Neuronal stem cell (in vitro differentiated cells): ENCODE measurements at regions not wholly inside any gene's neighbourhood (a gene's known extent, or its start where the extent isn't known, plus 50 kb on each side); places are given as distances from the start of the nearest gene placed in this dataset.
A peak's percentile ranks its signal among the peaks of the same experiment; 100 is the strongest.

Experiments used
- DNase-seq: peaks from one replicate; pipeline ENCODE4 v3.0.0-alpha.2; 2013; ENCODE audit warnings: low spot score
- H2AFZ ChIP-seq: one replicate; pipeline ENCODE4 v1.6.1; 2013; ENCODE audit warnings: mild to moderate bottlenecking, low read length, inconsistent platforms
- H2AK5ac ChIP-seq: 2 replicates; pipeline ENCODE4 v1.6.1; 2013; ENCODE audit warnings: low read depth, mild to moderate bottlenecking, inconsistent platforms, low read length, moderate library complexity, mixed read lengths
- H2BK120ac ChIP-seq: 2 replicates; pipeline ENCODE4 v1.6.1; 2013; ENCODE audit warnings: low read depth, mild to moderate bottlenecking, inconsistent platforms, low read length, moderate library complexity, mixed read lengths
- H2BK12ac ChIP-seq: one replicate; pipeline ENCODE4 v1.6.1; 2013; ENCODE audit warnings: low read length, inconsistent platforms
- H2BK15ac ChIP-seq: 2 replicates; pipeline ENCODE4 v1.6.1; 2013; ENCODE audit warnings: mild to moderate bottlenecking, low read length, inconsistent platforms, mixed read lengths
- H2BK5ac ChIP-seq: one replicate; pipeline ENCODE4 v1.6.1; 2013; ENCODE audit warnings: inconsistent platforms, mild to moderate bottlenecking, low read length, moderate library complexity
- H3K14ac ChIP-seq: one replicate; pipeline ENCODE4 v1.6.1; 2013; ENCODE audit warnings: low read length, inconsistent platforms
- H3K18ac ChIP-seq: 2 replicates; pipeline ENCODE4 v1.6.1; 2013; ENCODE audit warnings: low read length, inconsistent platforms
- H3K23ac ChIP-seq: 2 replicates; pipeline ENCODE4 v1.6.1; 2013; ENCODE audit warnings: low read depth, mild to moderate bottlenecking, mixed read lengths, low read length, inconsistent platforms; ENCODE audit not compliant: poor library complexity
- H3K27ac ChIP-seq: replicated peaks from 3 replicates; pipeline ENCODE4 v1.5.1; 2013; ENCODE audit warnings: low read length, inconsistent platforms
- H3K27me3 ChIP-seq, 3 experiments: 2 replicates each; pipeline ENCODE4 v1.6.1; 2013; ENCODE audit warnings: low read length in 3 of 3, mild to moderate bottlenecking in 2 of 3, inconsistent platforms in 1 of 3, low read depth in 1 of 3, mixed read lengths in 1 of 3, moderate library complexity in 1 of 3; ENCODE audit not compliant: control insufficient read depth in 3 of 3, insufficient read depth in 3 of 3
- H3K36me3 ChIP-seq, 2 donors: replicated peaks in 1 of 2; 2 replicates each; pipeline ENCODE4 v1.6.1; 2013; ENCODE audit warnings: low read length in 2 of 2; ENCODE audit not compliant: control insufficient read depth in 2 of 2, insufficient read depth in 2 of 2
- H3K4ac ChIP-seq: 2 replicates; pipeline ENCODE4 v1.6.1; 2013; ENCODE audit warnings: inconsistent platforms, mild to moderate bottlenecking, low read length, moderate library complexity
- H3K4me1 ChIP-seq, 2 donors: 1 replicate in 1 of 2; 2 replicates in 1 of 2; pipeline ENCODE4 v1.6.1; 2013; ENCODE audit warnings: low read length in 2 of 2, low read depth in 1 of 2; ENCODE audit not compliant: control insufficient read depth in 2 of 2, insufficient read depth in 1 of 2
- H3K4me2 ChIP-seq: one replicate; pipeline ENCODE4 v1.6.1; 2013; ENCODE audit warnings: mild to moderate bottlenecking, low read length, inconsistent platforms; ENCODE audit not compliant: insufficient read depth, poor library complexity, severe bottlenecking
- H3K4me3 ChIP-seq, 2 donors: 2 replicates each; pipeline ENCODE4 v1.5.1; 2013; ENCODE audit warnings: low read length in 2 of 2, mild to moderate bottlenecking in 2 of 2, inconsistent platforms in 1 of 2, moderate library complexity in 1 of 2
- H3K79me1 ChIP-seq: one replicate; pipeline ENCODE4 v1.6.1; 2013; ENCODE audit warnings: low read depth, mild to moderate bottlenecking, inconsistent platforms, low read length, moderate library complexity
- H3K9ac ChIP-seq: one replicate; pipeline ENCODE4 v1.6.1; 2013; ENCODE audit warnings: mild to moderate bottlenecking, low read depth, low read length, inconsistent platforms; ENCODE audit not compliant: poor library complexity
- H3K9me3 ChIP-seq, 2 donors: replicated peaks in 1 of 2; 2 replicates each; pipeline versions ENCODE3 to v1.6.1; 2013; ENCODE audit warnings: low read length in 2 of 2, mild to moderate bottlenecking in 2 of 2, inconsistent platforms in 1 of 2, low read depth in 1 of 2, mixed read lengths in 1 of 2, moderate library complexity in 1 of 2; ENCODE audit not compliant: control insufficient read depth in 2 of 2, insufficient read depth in 1 of 2
- H4K8ac ChIP-seq: one replicate; pipeline ENCODE4 v1.6.1; 2013; ENCODE audit warnings: low read depth, mild to moderate bottlenecking, inconsistent platforms, low read length, moderate library complexity
- H4K91ac ChIP-seq: one replicate; pipeline ENCODE4 v1.6.1; 2013; ENCODE audit warnings: low read length, low read depth, mild to moderate bottlenecking, inconsistent platforms; ENCODE audit not compliant: poor library complexity
- whole genome bisulfite sequencing, 2 donors: extraction: QIAGEN DNeasy Blood & Tissue Kit; methylation state at CpG; one replicate each; pipeline ENCODE4 v1.1.7; 2013; ENCODE audit warnings: missing lambda C conversion rate in 2 of 2, mixed read lengths in 1 of 2; ENCODE audit not compliant: insufficient read length in 2 of 2, insufficient replicate concordance in 1 of 2; ENCODE audit errors: extremely low coverage in 2 of 2; 5-methylcytosine and 5-hydroxymethylcytosine counted together

DNA sequence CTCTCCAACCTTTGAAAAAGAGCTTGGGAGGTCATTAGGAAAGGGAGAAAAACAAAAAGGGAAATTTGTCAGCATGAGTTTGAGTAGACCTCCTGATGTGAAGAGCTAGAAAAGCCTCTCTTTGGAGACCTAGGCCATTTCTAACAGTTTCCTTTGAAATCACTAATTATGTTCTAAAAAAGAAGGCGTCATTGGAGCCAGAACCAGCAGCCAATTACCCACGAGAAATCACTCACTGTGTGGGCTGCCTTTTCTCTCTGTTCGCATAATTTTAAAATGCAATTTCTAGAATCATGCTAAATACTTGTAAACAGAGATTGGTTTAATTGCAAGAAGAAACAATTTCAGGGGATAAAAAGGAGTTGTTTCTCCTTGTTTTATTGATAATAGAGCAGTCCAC is 246.3 kb upstream of the GATB start:
- Histone ChIP-seq H3K23ac (no peak overlapping the region), H3K18ac (no peak overlapping the region)
- WGBS, 2 donors: no CpG with 5 or more reads among the region's 3 CpGs

DNA sequence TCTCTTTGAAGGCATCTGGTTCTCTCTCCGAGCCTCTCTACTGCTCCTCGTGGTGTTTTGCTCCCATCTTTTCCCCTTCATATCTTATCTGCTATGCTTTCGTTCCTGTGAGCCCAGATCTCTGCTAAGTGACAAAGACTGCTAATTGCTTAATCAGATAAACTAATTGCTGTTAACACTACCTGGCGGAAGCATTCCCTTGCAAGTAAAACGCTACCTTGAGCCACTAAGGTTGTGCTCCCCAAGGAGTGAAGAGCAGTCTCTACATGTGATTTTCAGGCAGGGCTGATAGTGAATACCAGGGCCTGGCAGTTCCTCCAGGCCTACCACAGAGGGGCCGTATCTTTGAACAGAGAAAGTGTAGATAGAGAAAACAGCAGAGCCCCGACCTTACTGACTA is 244.0 kb upstream of the GATB start:
- H3K4me2 ChIP-seq: no peak overlapping the region
- no peak overlapping the region for H4K8ac ChIP-seq
- WGBS, 2 donors: no CpG with 5 or more reads among the region's 7 CpGs
- no peak overlapping the region for H2BK5ac ChIP-seq
- no peak for DNase-seq
- no peak overlapping the region for H2BK15ac ChIP-seq
- H2BK120ac ChIP-seq: no peak overlapping the region
- H3K36me3 ChIP-seq: no peaks in the 10 kb centered on the region
- no peak overlapping the region for H2AK5ac ChIP-seq
- no peaks in the 10 kb centered on the region for H3K9me3 ChIP-seq
- no peak overlapping the region for H3K14ac ChIP-seq
- H3K9ac ChIP-seq: no peak overlapping the region
- H3K4me3 ChIP-seq: no peak overlapping the region
- H3K27me3 ChIP-seq: no peaks in the 10 kb centered on the region
- no peak overlapping the region for H3K18ac ChIP-seq
- no peak overlapping the region for H2BK12ac ChIP-seq
- H3K4me1 ChIP-seq: peaks cover 0 to 15% of the 10 kb centered on the region in 2 donors
- no peak overlapping the region for H3K27ac ChIP-seq
- no peak overlapping the region for H3K4ac ChIP-seq
- no peaks in the 10 kb centered on the region for H3K79me1 ChIP-seq
- H3K23ac ChIP-seq: no peak overlapping the region
- no peak overlapping the region for H2AFZ ChIP-seq
- no peak overlapping the region for H4K91ac ChIP-seq

More for the DNA sequence above, 246.3 kb upstream of the GATB start:
- no peak for DNase-seq
- H2BK12ac ChIP-seq: no peak overlapping the region
- no peak overlapping the region for H2BK5ac ChIP-seq
- no peak overlapping the region for H3K14ac ChIP-seq
- H2AK5ac ChIP-seq: no peak overlapping the region
- no peak overlapping the region for H3K4me2 ChIP-seq
- no peak overlapping the region for H2AFZ ChIP-seq
- H4K91ac ChIP-seq: no peak overlapping the region
- no peaks in the 10 kb centered on the region for H3K79me1 ChIP-seq
- no peak overlapping the region for H3K27ac ChIP-seq
- H3K4me3 ChIP-seq: no peak overlapping the region
- peaks cover 0 to 23% of the 10 kb centered on the region in 2 donors for H3K4me1 ChIP-seq
- no peak overlapping the region for H3K9ac ChIP-seq
- H2BK120ac ChIP-seq: no peak overlapping the region
- no peak overlapping the region for H3K4ac ChIP-seq
- no peaks in the 10 kb centered on the region for H3K9me3 ChIP-seq
- no peak overlapping the region for H2BK15ac ChIP-seq
- H3K27me3 ChIP-seq: no peaks in the 10 kb centered on the region
- no peak overlapping the region for H4K8ac ChIP-seq
- H3K36me3 ChIP-seq: no peaks in the 10 kb centered on the region

GRCh38 chr4:152000518-152000917 is 239.7 kb upstream of the GATB start:
- H2AK5ac ChIP-seq: no peak overlapping the region
- peaks cover 0 to 4% of the 10 kb centered on the region in 2 donors for H3K4me1 ChIP-seq
- no peak overlapping the region for H4K8ac ChIP-seq
- no peak overlapping the region for H2BK120ac ChIP-seq
- H3K27ac ChIP-seq: no peak overlapping the region
- no peak overlapping the region for H4K91ac ChIP-seq
- no peak overlapping the region for H2BK5ac ChIP-seq
- no peaks in the 10 kb centered on the region for H3K79me1 ChIP-seq
- H3K4me2 ChIP-seq: no peak overlapping the region
- no peak overlapping the region for H3K23ac ChIP-seq
- no peak overlapping the region for H2AFZ ChIP-seq
- no peak overlapping the region for H3K9ac ChIP-seq
- peak overlapping the region; percentile 22 for H2BK15ac ChIP-seq
- H3K4ac ChIP-seq: no peak overlapping the region
- H3K27me3 ChIP-seq: no peaks in the 10 kb centered on the region
- no peaks in the 10 kb centered on the region for H3K9me3 ChIP-seq
- H3K14ac ChIP-seq: no peak overlapping the region
- no peaks in the 10 kb centered on the region for H3K36me3 ChIP-seq
- no peak overlapping the region for H2BK12ac ChIP-seq
- H3K4me3 ChIP-seq: no peak overlapping the region
- no peak for DNase-seq
- peak overlapping the region; percentile 32 for H3K18ac ChIP-seq

- Histone ChIP-seq H4K8ac (no peak overlapping the region), H3K36me3 (no peaks in the 10 kb centered on the region), H2AFZ (no peak overlapping the region), H2BK120ac (no peak overlapping the region), H2BK12ac (no peak overlapping the region), H3K79me1 (no peaks in the 10 kb centered on the region), H3K9ac (no peak overlapping the region), H3K9me3 (no peaks in the 10 kb centered on the region), H2BK5ac (no peak overlapping the region), H3K27me3 (no peaks in the 10 kb centered on the region), H4K91ac (no peak overlapping the region), H3K4ac (no peak overlapping the region), H2AK5ac (no peak overlapping the region), H3K4me2 (no peak overlapping the region), H3K4me3 (no peak overlapping the region), H3K23ac (no peak overlapping the region), H3K14ac (no peak overlapping the region), H3K27ac (no peak overlapping the region), H3K4me1 (peaks cover 0 to 4% of the 10 kb centered on the region in 2 donors), H3K18ac (no peak overlapping the region), H2BK15ac (no peak overlapping the region)
- no peak for DNase-seq
- WGBS, 2 donors: no CpG with 5 or more reads among the region's 9 CpGs
Observed at GRCh38 chr4:151998723-151999122, 237.9 kb upstream of the GATB start.
